ENCODE measurements at regions not wholly inside any gene's neighbourhood (a gene's known extent, or its start where the extent isn't known, plus 50 kb on each side); places are given as distances from the start of the nearest gene placed in this dataset.
A peak's percentile ranks its signal among the peaks of the same experiment; 100 is the strongest.

DNA sequence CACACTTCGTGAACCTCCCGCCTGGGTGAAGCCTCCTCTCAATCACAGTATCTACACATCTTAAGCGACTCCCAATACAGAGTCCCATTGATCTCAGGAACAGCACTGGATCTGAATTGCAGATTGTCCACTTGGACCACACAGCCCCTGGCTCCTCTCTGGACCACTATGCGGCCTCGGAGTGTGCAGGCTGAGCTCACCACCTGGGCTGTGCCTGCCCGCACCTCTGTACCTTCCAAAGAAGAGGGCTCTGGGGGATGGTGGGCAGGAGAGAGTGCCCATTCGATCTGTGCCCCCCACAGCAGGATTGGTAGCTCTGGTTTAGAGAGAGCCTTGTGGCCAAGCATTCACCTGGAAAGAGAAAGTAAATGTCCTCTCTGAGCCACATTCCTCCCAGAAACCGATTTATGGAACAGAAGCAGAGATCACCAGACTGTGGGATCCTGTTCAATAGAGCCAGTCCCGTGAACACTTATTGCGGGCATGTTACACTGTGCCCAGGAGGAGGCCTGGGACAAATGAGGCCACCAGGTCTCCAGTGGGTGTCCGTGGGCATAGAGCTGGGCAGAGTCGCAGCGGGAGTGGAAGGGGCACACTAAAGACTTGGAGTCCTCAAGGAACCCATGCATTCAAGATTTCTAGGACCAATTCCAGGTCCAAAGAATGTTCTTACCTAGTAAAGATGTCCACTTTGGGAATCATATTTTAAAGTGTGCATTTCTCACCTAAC, 141.6 kb upstream of the SOX1 start:
- DNase-seq (ENCODE audit: low read depth, low spot score) = no peak

GRCh38 chr13:111926501-111927180, 140.3 kb upstream of the SOX1 start:
- DNase-seq (ENCODE audit: low read depth, low spot score) = no peak

DNA sequence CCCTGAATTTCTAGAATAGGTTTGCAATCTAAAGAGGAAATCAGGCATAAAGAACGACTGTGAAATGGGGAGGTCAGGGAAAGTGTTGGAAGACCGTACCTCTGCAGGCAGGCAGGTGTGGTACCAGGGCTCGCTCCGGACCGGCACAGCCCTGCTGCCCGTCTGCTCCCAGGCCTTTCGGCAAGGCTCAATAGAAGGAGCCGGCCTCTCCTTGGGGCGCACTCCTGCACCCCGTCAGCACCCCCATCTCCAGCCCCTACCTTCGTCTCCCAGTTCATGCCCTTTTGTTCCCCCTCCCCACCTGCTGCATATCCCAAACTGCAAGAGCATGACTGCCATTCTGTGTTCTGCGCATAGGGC, 139.8 kb upstream of the SOX1 start:
- no peak for DNase-seq (ENCODE audit: low read depth, low spot score)

GRCh38 chr13:111929036-111929616, 137.8 kb upstream of the SOX1 start:
- no peak for DNase-seq (ENCODE audit: low read depth, low spot score)

- no peak for DNase-seq (ENCODE audit: low read depth, low spot score)
Observed at GRCh38 chr13:111936267-111936925, 130.6 kb upstream of the SOX1 start.

- no peak for DNase-seq (ENCODE audit: low read depth, low spot score)
Observed at GRCh38 chr13:111937777-111938311, 129.1 kb upstream of the SOX1 start.

DNA sequence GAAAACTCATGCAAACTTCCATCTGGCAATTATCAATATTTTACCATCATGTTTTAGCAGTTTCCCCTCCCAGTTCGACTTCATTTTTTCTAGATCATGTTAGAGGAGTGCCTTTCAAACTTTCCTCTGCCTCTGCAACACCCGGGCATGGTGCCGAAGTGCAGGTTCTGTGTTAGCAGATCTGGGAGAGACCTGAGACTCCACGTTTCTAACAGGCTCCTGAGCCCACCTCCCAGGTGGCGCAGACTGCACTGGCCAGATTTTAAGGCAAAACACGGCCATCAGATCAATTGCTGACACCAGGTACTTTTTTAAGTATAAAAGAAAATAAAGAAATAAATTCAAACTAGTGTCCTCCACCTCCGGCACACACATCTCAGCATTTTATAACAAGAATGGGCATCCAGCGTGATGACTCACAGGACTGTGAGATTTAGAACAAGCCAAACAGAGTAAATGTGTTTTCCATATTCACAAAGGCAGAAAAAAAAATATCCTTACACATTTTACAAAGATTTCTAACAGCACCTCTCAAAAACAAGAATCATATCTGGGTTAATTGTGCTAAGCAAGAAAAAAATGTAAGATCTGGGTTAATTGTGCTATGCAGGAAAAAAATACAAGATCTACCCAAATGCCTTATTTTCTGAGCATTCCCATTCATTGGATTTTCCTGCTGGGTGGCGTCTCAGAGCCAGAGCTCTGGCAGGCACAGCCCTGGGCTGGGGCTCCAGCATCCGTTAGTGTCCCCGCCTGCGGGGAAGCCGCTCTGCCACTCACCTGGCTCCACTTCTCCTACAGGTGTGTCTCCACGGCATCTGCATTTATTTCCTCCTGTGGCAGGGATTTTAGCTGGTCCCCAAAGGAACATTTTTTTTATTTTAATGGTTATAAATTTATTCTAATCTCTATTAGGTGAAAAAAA, 127.9 kb upstream of the SOX1 start:
- no peak for DNase-seq (ENCODE audit: low read depth, low spot score)

- DNase-seq (ENCODE audit: low read depth, low spot score) = no peak
Observed at GRCh38 chr13:111939666-111940278, 127.2 kb upstream of the SOX1 start.

GRCh38 chr13:111940892-111941291, 126.1 kb upstream of the SOX1 start:
- no peak for DNase-seq (ENCODE audit: low read depth, low spot score)

GRCh38 chr13:111941845-111942447, 125.0 kb upstream of the SOX1 start:
- no peak for DNase-seq (ENCODE audit: low read depth, low spot score)

DNA sequence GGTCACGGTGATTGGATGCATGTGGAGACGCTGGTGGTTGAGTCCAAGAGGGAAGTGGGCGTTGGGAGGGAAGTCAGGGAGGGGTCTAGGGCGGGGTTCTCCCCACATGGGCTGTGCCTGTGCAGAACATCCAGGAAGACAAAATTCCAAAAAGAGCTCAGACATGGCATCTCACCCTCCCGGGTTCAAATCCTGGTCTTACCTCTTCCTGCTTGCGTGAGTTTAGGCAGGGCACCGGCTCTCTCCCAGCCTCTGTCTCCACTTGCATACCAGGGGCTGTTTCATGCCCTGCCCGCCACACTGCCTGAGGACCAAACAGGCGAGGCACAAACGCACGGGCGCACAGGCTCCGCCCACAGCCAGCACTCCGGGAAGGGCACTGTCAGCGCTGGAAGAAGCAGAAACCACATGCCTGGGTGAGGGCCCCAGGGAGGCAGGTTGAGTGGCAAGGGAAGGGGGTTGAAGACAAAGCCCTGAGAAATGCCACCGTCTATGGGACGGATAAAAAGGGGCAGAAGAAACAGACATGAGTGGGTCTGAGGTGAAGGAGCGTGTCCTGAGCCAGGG, 123.6 kb upstream of the SOX1 start:
- DNase-seq (ENCODE audit: low read depth, low spot score) = peak; percentile 33

GRCh38 chr13:111944171-111944583, 122.8 kb upstream of the SOX1 start:
- no peak for DNase-seq (ENCODE audit: low read depth, low spot score)

GRCh38 chr13:111945086-111945485, 121.9 kb upstream of the SOX1 start:
- no peak for DNase-seq (ENCODE audit: low read depth, low spot score)

- DNase-seq (ENCODE audit: low read depth, low spot score) = no peak
Observed at GRCh38 chr13:111946214-111946613, 120.7 kb upstream of the SOX1 start.

DNA sequence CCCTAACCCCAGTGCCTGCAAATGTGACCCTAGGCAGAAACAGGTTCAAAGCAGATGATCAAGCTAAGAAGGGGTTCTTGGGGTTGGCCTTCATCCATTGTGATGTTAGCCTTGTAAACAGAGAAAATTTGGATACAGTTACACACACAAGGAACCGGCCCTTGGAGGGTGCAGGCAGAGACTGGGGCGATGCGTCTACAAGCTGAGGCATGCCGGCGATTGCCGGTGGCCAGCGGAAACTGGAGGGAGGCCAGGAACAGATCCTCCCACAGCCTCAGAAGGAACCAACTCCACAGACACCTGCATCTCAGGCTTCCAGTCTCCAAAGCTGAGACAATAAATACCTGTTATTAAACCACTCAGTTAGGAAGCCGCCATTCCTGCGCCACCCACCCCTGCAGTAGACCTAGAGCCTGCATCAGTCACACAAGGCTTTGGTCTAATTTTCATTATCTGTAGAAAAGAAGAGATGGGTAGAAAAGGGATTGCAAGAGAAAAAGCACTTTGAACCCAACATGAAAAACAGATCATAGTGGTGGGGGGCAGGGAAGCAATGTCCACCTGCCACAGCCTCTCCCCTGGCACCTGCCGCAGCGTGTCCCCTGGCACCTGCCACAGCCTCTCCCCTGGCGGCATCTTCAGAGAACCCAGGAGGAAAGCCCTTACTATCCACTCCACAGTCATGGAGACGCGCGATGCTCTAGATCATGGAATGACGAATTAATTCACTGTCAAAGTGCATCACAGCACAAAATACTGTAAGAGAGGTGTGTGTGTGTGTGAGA, 119.7 kb upstream of the SOX1 start:
- no peak for DNase-seq (ENCODE audit: low read depth, low spot score)

GRCh38 chr13:111947876-111948275, 119.1 kb upstream of the SOX1 start:
- DNase-seq (ENCODE audit: low read depth, low spot score) = no peak

DNA sequence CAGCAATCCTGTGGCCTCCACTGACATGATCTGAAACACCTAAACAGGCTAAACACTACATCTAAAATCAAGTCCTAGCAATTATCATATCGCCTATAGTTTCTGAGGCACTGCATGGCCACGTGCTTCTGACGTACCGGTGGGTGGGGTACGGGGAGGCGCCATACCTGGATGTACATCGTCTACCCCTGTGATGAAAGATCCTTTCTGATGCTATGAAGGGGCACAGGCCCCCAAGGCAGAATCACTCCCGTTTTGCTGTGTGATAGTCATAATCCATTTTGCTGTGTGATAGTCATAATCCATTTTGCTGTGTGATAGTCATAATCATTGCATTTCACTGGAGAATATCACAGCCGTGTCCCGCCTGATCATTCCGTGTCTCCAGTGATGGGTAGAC, 118.7 kb upstream of the SOX1 start:
- DNase-seq (ENCODE audit: low read depth, low spot score) = no peak

DNA sequence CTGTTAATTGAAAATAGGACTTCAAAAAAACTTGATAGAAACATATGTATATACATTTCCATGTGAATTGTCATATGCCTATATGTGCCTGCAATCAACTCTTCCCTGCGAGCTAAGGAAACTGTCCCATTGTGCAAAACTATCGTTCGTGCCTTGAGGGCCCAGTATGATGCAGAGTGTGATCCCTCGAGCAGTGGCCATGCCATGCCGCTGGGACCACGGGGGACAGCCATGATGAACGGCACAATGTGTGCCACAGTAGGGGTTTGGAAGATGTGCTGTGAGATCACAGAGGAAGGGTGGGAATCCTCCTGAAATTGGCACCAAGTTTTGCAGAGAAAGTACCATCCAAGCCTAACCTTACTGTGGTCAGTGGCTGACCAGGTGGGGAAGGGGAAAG, 118.1 kb upstream of the SOX1 start:
- no peak for DNase-seq (ENCODE audit: low read depth, low spot score)

GRCh38 chr13:111949311-111949710, 117.6 kb upstream of the SOX1 start:
- no peak for DNase-seq (ENCODE audit: low read depth, low spot score)
